ENCODE measurements at regions not wholly inside any gene's neighbourhood (a gene's known extent, or its start where the extent isn't known, plus 50 kb on each side); places are given as distances from the start of the nearest gene placed in this dataset.
"Not testable (repeated sequence)": the region's sequence is repeated elsewhere in the genome, so short reads cannot be mapped to it uniquely, and the experiment has no call there.

DNA sequence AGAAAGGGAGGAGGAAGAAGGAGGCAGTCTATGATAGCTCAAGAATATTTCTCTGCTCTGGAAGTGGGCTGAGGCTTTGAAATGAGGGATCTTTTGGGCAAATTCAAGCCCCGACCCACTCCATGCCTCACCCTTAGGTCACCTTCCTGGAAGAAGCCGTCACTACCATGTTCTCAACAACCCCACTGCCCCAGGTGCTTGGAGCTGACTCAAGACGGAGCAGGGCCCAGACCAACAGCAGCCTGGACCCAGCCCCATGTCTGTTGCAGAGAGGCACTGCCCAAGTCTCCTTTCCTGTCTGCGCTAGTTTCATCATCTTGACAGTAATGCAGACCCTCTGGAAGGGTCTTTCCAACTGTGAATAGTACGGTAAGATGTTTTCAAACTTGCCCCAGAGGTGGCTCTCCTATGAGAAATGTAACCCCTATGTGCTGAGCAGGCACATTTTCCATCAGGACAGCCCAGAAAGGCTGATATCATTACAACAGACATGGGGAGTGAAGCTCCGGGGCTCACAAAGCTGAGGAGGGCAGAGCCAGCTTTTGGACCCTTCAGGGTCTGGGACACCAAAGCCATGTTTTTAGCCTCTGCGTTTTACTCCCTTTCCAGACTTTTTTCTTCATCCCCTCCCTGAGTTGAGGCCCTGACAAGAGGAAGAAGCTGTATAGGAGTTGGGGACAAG is 128.2 kb upstream of the LARP1 start:
- no peak for DNase-seq (ENCODE audit: low read depth in 2 of 3, low spot score in 2 of 3)

DNA sequence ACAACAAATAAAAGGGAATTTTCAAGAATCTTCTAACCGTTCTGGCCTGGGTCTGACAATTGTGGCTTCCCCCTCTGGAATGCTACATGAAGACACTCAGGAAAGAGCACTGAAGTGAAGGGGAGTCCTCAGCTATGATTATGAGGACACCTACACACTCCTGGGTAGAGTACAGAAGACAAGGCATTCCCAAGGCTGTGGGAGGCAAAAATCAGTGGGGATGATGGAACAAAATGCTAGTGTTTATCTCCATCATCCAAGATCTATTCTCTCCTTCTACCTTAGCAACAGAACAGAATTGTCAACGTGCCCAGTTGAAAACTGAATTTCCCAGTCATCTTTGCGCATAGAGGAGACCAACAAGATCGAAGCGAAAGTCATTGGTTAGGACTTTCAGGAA is 130.1 kb upstream of the LARP1 start:
- DNase-seq (ENCODE audit: low read depth in 2 of 3, low spot score in 2 of 3), result no peak

DNA sequence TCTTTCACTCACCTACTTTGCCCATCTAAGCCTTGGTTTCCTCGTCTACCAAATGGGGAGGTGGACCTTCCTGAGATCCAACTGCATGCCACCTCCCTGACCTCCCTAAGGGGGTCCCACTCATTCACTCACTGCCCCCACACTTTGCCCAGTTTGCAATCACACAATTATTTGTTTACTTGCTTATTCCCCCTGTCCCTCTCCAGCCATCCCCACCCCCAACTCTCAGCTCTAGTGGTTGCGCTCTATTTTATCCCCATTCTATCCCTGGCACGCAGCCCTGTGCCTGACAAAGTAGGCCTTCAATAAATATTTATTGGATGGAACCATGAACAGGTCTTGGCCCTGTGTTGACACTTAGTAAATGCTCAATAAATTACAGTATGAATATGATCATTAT is 130.8 kb upstream of the LARP1 start:
- no peak for DNase-seq (ENCODE audit: low read depth in 2 of 3, low spot score in 2 of 3)

DNA sequence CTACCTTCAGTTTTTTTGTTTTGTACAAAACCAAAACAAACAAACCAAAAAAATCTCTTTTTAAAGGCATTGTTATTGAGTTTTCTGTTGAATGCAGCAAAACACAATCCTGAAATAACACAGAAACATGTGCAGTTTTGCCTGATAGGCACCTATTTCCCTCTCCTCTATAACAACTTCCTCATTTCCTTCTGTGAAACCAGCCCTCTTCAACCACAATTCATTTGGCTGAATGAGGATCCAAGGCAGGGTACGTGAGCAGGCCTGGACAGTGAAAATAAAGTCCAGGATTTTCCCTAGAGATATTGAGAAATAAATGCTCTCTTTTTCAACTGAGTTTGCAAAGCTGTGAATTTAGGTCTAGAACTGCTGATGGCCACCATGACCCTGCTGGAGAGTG is 134.8 kb upstream of the LARP1 start:
- no peak for DNase-seq (ENCODE audit: low read depth in 2 of 3, low spot score in 2 of 3)

DNA sequence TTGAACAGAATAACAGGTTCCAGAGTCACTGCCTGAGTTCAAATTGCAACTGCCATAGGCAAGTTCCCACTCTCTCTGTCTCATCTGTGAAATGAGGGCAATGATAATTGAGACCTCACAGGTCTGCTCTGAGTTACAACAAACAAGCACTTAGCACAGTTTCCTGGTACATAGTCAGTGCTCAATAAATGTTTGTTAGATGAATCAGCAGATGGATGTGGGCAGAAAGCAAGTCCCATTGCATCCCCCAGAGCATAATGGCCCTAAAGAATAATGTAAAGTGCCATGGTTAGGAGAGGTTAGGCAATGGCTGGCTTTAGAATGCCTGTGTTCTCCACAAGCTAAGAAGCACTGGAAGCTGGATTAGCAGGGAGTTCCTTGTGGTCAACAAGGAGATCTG is 136.5 kb upstream of the LARP1 start:
- DNase-seq (ENCODE audit: low read depth in 2 of 3, low spot score in 2 of 3), result no peak

DNA sequence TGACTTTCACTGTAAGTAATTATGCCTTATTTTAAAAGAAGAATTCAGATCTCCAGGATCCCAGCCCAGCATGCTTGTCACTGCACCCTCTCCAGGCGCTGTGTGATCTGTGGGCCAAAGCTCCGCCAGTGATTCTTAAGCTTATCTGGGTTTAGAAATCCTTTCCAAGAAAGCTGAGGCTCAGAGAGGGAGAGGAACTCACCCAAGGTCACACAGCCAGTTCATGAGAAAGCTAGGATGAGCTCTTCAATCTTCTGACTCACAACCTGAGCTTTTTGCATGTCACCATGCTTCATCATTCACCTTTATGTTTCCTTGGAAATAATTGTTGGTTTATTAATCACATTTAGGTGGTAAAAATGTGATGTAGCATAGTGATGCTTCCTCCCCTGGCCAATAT is 136.6 kb upstream of the HAND1 start:
- DNase-seq (ENCODE audit: low read depth in 2 of 3, low spot score in 2 of 3), result no peak

DNA sequence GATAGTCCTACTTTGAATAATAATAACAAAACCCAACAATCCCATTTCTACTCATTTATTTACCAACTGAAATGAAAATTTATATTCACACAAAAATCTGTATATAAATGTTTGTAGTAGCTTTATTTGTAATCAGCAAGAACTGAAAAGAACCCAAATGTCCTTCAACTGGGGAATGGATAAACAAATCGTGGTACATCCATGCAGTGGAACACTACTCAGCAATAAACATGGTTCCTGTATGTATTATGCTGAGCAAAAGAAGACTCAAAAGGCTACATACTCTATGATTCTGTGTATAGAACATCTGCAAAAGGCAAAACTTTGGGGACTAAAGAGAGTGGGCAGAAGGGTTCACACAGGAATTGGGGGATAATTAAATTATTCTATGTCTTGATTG is 136.1 kb upstream of the HAND1 start:
- DNase-seq (ENCODE audit: low read depth in 2 of 3, low spot score in 2 of 3), result no peak

DNA sequence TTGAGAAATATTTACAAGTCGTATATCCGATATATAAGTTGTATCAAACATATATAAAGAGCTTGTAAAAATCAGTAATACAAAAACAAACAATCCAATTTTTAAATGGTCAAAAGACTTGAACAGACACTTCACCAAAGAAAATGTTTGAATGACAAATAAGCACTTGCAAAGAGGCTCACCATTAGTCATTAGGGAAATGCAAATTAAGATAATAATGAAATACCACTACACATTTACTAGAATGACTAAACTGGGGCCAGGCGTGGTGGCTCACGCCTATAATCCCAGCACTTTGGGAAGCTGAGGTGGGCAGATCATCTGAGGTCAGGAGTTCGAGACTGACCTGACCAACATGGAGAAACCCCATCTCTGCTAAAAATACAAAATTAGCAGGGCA is 134.6 kb upstream of the HAND1 start:
- no peak for DNase-seq (ENCODE audit: low read depth in 2 of 3, low spot score in 2 of 3)

DNA sequence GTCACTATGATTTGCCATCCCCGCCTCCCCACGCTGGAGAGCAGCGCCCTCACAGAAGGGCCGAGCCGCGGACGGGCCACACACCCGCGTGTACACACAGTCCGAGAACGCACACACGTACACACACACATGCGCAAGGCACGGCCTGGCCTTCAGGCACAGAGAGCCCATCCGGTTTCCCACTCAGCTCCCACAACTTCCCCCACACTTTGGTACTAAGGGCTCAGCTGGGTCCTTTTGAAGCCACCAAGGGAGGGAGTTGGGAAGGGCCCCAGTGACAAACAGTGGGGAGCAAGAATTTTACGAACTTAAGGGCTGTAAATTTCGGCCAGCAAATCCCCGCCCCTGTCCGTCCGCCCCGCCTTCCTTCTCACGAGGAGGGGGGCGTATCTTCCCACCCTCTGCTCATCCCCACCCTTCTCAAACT is 133.3 kb upstream of the HAND1 start:
- DNase-seq (ENCODE audit: low read depth in 2 of 3, low spot score in 2 of 3), result no peak

DNA sequence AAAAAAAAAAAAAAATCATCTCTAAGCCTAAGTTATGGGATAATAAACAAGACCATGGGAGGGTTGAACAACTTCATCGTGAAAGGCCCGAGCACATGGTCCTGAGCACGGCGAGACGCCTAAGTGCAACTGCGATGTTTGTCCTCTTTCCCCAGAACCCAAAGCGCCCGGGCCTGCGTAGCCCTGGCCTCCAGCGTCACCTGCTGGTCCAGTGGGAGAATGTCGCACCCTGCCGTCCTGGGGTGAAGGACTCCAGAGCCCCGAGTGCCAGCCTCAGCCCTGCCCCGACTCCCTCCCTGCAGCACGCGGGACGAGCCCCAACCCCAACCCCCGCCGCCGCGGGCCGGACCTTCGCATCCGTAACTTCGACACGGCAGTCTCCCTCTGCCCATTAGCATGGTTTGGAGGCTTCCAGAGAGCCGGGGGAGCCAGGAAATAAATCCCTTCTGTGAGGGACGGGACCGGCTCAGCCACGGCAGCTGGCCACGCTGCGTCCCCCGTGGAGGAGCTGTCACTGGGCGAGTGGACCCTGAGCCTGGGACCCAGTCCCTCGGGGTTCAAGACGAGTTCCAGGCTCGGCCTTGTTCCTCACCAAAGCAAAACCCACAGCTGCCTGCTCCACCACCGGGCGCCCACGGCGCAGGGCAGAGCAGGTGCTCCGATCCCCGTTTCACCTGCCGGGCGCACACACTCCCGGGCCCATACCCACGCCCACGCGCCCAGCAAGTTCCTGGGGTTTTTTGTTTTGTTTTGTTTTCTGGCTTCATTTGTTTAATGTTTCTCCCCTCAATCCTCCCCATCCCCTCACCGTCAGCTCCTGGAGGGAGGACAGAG is 132.5 kb upstream of the HAND1 start:
- peak; percentile 37 to 67 (median 44) for DNase-seq (ENCODE audit: low read depth in 2 of 3, low spot score in 2 of 3)

DNA sequence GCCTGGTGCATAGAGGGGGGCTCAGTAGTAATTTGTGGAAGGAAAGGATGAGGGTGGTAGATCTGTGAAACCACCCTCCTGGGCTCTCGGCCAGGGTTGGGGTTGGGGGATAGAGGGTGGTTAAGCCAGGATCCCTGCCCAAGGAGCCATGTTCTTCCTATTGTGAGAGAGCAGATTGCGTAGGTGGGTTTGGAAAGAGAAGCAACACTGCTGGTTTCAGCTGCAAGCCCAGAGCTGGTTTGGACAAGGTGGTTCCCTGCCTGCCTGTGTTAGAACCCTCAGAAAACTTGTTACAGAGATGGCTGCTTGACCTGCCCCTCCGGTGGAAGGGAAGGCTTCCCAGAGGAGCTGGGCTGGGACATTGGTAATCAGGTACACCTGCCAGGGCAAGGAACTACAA is 131.2 kb upstream of the HAND1 start:
- DNase-seq (ENCODE audit: low read depth in 2 of 3, low spot score in 2 of 3), result no peak

DNA sequence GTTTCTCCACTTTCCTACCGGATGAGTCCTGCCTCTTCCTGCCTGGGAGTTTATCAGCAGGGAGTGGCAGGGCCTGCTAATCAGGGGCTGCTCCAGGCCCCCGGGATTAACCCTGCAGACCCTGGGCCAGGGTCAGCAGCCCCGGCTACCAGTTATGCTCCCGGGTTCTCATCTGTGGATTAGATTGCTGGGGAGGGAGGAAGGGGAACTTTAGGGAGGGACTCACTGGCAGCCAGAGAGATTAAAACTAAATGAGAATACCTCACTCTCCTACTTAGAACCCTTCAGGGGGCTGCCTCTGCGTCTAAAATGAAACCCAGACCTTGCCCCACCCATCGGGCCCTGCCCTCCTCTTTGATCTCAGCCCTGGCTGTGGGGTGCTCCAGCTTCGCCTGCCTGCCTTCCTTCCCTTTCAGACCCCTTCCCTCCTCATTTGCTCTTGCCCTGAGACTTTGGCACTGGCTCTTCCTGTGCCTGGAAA is 130.5 kb upstream of the HAND1 start:
- no peak for DNase-seq (ENCODE audit: low read depth in 2 of 3, low spot score in 2 of 3)

DNA sequence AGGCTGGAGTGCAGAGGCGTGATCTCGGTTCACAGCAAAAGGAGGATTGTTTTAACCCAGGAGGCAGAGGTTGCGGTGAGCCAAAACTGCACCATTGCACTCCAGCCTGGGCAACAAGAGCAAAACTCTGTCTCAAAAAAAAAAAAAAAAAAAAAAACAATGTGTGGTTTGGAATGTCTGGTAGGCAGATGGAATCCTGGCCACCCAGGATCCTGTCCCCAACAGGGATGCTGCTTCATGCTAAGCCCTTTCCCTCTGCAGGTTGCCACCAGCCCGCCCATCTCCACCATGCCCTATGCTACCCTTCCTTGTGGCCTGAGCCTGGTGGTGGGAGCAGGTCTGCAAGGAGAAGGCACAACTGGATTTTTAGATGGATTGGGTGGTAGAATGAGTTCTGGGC is 129.7 kb upstream of the HAND1 start:
- DNase-seq (ENCODE audit: low read depth in 2 of 3, low spot score in 2 of 3), result no peak

DNA sequence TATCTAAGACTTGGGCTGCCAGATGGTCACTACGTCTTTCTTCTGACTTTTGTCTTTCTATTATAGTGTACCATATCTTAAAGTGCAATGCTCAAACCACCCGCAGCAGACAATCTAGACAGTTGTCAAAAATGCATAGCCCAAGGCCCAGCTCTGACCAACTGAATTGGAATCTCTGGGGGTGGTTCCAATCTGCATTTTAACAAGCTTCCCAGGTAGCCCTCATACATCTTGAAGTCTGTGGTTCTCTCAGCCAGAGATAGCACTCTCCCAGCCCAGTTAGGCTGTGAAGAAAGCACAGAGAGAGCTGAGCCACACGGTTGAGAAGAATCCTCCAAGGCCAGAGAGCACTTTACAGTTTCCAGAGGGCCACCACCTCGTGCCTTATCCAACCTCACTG is 128.2 kb upstream of the HAND1 start:
- DNase-seq (ENCODE audit: low read depth in 2 of 3, low spot score in 2 of 3), result no peak

DNA sequence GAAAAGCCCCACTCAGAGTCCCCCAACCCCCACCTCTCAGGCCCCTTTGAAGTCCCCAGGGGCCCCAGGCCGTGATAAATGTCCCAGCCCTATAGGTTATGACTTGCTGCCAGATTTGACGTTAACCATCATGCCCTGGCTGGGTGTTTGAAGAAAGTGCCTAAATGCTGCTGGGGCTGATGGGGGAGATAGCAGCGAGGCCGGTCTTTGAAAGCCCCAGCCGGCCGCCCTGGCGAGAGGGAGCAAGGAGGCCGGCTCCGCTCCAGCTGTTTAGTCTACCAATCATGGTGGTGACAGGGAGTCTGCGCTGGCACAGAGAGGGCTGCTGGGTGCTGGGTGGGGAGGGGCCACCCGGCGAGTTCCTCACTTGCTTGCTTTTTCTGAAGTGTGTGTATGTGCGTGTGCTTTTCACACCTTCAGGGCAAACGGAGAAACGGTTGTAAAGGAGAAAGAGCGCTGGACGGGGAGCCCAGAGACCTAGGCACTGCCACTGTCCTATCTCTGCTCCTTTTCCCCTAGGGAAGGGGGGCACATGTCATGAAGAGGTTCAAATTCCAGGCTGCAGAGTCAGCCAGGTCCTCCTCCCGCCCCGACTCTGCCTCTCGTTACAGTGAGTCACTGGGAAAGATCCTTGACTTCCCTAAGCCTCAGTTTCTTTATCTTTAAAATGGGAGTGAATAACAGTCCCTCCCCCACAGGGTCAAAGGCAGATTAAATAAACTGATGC is 126.1 kb upstream of the HAND1 start:
- no peak for DNase-seq (ENCODE audit: low read depth in 2 of 3, low spot score in 2 of 3)

DNA sequence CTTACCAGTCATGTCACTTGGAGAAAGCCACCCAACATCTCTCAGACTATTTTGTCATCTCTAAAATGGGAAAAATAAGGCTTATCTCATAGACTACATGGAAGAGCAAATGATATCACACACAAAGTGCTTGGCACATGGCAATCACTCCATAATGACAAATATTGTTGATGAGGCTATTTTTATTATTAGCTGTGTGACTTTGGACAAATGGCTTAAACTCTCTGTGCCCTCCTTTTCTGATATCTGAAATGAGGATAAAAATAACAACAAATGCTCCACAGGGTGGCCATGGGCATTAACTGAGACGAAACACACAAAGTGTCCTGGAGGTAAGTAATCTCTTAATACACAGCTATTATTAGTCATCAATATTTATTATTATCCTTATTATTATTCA is 125.5 kb upstream of the HAND1 start:
- no peak for DNase-seq (ENCODE audit: low read depth in 2 of 3, low spot score in 2 of 3)

DNA sequence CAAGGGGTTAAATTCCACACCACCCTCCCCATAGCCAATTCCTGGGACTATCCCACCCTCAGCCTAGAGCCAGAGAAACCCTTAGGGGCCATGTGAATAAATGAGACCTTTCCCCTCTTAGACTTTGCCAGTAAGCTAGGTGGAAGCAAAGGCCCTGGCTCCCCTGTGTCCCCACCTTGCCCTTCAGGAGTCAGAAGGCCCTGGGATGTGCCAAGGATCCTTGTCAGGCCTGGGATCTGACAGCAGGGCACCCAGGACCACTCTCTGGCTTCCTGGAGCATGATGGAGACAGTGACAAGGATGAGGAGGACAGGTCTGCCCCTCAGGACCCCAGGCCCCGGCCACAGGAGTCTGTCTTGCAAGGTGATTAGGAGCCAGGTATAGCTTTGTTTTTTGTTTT is 125.0 kb upstream of the HAND1 start:
- DNase-seq (ENCODE audit: low read depth in 2 of 3, low spot score in 2 of 3), result no peak

DNA sequence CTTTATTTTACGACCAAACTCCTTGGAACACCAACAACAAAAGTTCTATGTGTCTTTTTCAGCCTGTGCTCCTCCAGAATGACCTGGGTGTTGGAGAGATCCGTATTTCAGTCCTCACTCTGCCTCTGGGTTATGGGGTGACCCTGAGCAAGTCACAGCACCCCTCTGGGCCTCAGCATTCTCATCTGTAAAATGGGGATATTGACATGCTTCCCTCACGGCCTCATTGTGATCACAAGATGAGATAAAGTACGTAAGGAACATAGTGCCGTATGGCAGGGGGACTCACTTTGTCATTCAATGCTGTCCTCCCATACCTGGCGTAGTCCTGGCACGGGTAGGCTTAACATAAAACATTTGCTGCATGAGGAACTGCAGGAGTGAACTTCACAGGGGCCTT is 123.0 kb upstream of the HAND1 start:
- no peak for DNase-seq (ENCODE audit: low read depth in 2 of 3, low spot score in 2 of 3)

DNA sequence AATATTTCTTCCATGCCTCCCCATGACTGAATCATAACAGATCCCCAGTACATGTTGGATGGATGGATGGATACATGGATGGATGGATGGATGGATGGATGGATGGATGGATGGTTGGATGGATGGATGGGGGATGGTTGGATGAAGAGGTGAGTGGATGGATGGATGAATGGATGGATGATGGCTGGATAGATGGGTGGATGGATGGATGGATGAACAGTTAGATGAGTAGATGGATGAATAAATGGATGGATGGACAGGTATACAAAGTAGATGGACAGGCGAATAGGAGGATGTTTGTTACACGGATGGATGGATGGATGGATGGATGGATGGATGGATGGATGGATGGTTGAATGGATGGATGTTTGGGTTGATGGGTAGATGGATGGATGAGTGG is 120.0 kb upstream of the HAND1 start:
- no peak for DNase-seq (ENCODE audit: low read depth in 2 of 3, low spot score in 2 of 3)

DNA sequence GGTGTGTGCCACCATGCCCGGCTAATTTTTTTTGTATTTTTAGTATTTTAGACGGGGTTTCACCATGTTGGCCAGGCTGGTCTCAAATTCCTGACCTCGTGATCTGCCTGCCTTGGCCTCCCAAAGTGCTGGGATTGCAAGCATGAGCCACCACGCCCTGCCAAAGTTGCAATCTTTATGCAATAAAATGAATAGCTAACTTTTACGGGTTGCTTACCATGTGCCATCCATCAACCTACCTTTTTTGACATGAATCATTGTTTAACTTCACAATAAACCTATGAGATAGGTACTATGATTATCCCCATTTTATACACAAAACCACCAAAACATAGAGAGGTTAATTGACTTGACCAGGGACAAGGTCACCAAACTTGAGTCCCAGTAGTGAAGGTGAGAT is 118.8 kb upstream of the HAND1 start:
- DNase-seq (ENCODE audit: low read depth in 2 of 3, low spot score in 2 of 3), result not testable (repeated sequence)

DNA sequence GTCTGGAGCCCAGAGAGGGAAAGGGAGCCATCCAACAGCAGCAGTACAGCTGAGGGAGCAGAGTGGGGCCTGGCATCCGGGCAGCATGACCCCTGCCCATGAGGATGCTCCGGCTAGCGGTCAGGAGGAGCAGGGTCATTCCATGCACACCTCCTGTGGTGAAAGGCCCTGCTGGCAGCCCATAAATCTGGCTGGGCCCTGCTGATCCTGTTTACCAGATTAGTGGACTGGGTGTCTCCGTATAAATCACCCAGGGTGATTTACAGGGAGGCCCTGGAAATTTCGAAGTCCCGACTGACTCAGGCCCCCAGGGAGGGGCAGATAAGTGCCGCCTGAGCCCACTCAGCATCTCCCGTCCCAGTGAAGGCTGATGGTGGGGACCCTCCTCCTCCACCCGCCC is 117.6 kb upstream of the HAND1 start:
- no peak for DNase-seq (ENCODE audit: low read depth in 2 of 3, low spot score in 2 of 3)

DNA sequence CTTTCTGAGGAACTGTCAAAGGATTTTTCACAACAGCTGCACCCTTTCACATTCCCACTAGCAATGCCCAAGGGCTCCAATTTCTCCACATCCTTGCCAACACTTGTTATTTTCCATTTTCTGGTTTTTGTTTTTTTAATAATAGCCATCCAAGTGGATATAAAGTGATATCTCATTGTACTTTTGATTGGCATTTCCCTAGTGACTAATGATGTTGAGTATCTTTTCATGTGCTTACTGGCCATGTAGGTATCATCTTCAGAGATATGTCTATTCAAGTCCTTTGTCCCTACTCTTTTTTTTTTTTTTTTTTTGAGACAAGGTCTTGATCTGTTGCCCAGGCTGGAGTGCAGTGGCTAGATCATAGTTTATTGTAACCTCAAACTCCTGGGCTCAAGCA is 115.8 kb upstream of the HAND1 start:
- DNase-seq (ENCODE audit: low read depth in 2 of 3, low spot score in 2 of 3), result no peak
